Astrocyte of the spinal cord (primary cell): ENCODE measurements at regions not wholly inside any gene's neighbourhood (a gene's known extent, or its start where the extent isn't known, plus 50 kb on each side); places are given as distances from the start of the nearest gene placed in this dataset.

ENCODE experiments used
- DNase-seq: peaks from one replicate; pipeline ENCODE4 v3.0.0; 2011; ENCODE audit warnings: low read depth, low spot score
- H3K4me3 ChIP-seq: 2 replicates; pipeline ENCODE4 v1.5.1; 2011; ENCODE audit warnings: low read depth, mild to moderate bottlenecking, low read length, moderate library complexity
- CTCF ChIP-seq: IDR thresholded peaks from 2 replicates; pipeline ENCODE4 v1.5.1; 2012; ENCODE audit warnings: low read depth, mild to moderate bottlenecking, low read length, inconsistent platforms
- in situ Hi-C: cut with HindIII; loops from 2 replicates; pipeline ENCODE4 v1.10.0; 2017; ENCODE audit warnings: low sequenced_read_pairs

GRCh38 chr5:51488803-51489642, 105.8 kb downstream of the ISL1 start:
- DNase-seq: no peak
- in situ Hi-C loops: no loop called here
- H3K4me3 ChIP-seq: no peak overlapping the region
- no peak for TF ChIP-seq CTCF

- no peak for TF ChIP-seq CTCF
- in situ Hi-C loops: no loop called here
- H3K4me3 ChIP-seq: no peak overlapping the region
- no peak for DNase-seq
Measured at GRCh38 chr5:51494821-51495220, 111.6 kb downstream of the ISL1 start.

GRCh38 chr5:51495672-51496071, 112.4 kb downstream of the ISL1 start:
- TF ChIP-seq CTCF: no peak
- in situ Hi-C loops: no loop called here
- peak; percentile 64 for DNase-seq
- no peak overlapping the region for H3K4me3 ChIP-seq

- no peak for DNase-seq
- H3K4me3 ChIP-seq: no peak overlapping the region
- in situ Hi-C loops: no loop called here
Measured at GRCh38 chr5:51517838-51518237, 134.6 kb downstream of the ISL1 start.

GRCh38 chr5:51518607-51519006, 135.4 kb downstream of the ISL1 start:
- in situ Hi-C loops: no loop called here
- TF ChIP-seq CTCF: no peak
- DNase-seq: no peak
- H3K4me3 ChIP-seq: no peak overlapping the region

More at GRCh38 chr5:51517838-51518237, 134.6 kb downstream of the ISL1 start:
- no peak for TF ChIP-seq CTCF

GRCh38 chr5:51521583-51521982, 138.3 kb downstream of the ISL1 start:
- H3K4me3 ChIP-seq: no peak overlapping the region
- no peak for TF ChIP-seq CTCF
- in situ Hi-C loops: no loop called here
- DNase-seq: no peak

GRCh38 chr5:51539232-51539631, 156.0 kb downstream of the ISL1 start:
- H3K4me3 ChIP-seq: no peak overlapping the region
- no peak for DNase-seq
- in situ Hi-C loops: no loop called here
- TF ChIP-seq CTCF: no peak
